Retinal pigment epithelial cell (primary cell): ENCODE measurements at regions not wholly inside any gene's neighbourhood (a gene's known extent, or its start where the extent isn't known, plus 50 kb on each side); places are given as distances from the start of the nearest gene placed in this dataset.

Source experiments
- DNase-seq: peaks from one replicate; pipeline ENCODE4 v3.0.0-alpha.2; 2010; ENCODE audit warnings: low read depth
- H3K4me3 ChIP-seq: 2 replicates; pipeline ENCODE4 v1.5.1; 2011; ENCODE audit warnings: mild to moderate bottlenecking, low read length, control low read depth, moderate library complexity
- TF ChIP-seq, protein P1 (sequence below): conservative IDR thresholded peaks from 2 replicates; pipeline ENCODE4 v1.5.1; 2011; ENCODE audit warnings: low read depth, low read length, control low read depth, inconsistent platforms

DNA sequence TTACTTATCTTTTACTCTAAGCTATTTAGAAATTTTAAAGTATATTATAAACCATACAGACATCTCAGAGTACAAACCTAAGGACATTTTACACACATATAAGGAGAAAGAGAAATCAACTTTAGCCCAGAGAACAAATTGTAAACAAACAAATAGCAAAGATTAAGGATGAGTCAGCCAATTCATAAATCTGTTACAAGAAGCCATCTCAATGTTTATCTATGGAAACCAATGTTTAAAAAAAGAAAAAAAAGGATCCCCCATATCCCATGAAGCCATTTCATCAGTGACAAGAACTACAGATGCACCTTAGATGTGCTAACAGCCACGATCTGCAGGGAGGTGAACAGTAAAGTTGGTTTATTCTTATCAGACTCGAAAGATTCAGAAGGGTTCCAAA is 437.1 kb downstream of the SHQ1 start:
- H3K4me3 ChIP-seq = no peak overlapping the region
- DNase-seq = no peak
- TF ChIP-seq, protein P1, sequence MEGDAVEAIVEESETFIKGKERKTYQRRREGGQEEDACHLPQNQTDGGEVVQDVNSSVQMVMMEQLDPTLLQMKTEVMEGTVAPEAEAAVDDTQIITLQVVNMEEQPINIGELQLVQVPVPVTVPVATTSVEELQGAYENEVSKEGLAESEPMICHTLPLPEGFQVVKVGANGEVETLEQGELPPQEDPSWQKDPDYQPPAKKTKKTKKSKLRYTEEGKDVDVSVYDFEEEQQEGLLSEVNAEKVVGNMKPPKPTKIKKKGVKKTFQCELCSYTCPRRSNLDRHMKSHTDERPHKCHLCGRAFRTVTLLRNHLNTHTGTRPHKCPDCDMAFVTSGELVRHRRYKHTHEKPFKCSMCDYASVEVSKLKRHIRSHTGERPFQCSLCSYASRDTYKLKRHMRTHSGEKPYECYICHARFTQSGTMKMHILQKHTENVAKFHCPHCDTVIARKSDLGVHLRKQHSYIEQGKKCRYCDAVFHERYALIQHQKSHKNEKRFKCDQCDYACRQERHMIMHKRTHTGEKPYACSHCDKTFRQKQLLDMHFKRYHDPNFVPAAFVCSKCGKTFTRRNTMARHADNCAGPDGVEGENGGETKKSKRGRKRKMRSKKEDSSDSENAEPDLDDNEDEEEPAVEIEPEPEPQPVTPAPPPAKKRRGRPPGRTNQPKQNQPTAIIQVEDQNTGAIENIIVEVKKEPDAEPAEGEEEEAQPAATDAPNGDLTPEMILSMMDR = no peak

DNA sequence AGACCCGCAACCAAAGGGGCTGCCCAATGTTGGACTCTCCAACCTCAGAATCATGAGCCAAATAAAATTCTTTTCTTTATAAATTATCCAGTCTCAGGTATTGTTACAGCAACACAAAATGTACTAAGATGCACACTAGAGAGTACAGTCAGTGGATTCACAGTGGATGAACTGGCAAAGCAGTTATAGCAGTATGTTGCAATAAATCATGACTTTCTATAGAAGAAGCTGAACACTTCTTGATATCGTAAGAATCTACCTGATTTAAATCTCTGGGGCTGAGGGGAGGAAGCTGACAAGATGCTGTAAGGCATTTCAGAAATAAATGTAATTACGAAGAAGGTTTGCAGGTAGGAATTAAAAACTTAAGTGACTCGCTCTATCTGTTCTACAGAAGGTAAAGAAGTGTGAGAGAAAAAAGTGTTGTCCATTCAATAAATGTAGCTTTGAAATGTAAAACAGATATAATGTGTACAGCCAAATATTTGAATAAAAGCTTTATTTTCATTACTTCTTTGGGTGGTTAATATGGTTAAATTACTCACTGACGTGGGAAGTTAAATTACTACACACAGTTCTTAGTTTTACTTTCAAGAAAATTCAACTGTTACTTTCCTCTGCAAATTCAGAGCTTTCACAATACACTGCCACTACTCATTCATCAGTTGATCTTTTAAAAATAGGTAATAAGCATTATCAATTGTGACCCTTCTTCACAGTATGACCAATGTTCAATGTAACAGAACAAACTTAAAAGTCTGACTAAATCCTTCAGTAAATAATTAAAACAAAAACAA is 439.1 kb downstream of the SHQ1 start:
- TF ChIP-seq, protein P1 = no peak
- DNase-seq = no peak
- no peak overlapping the region for H3K4me3 ChIP-seq

DNA sequence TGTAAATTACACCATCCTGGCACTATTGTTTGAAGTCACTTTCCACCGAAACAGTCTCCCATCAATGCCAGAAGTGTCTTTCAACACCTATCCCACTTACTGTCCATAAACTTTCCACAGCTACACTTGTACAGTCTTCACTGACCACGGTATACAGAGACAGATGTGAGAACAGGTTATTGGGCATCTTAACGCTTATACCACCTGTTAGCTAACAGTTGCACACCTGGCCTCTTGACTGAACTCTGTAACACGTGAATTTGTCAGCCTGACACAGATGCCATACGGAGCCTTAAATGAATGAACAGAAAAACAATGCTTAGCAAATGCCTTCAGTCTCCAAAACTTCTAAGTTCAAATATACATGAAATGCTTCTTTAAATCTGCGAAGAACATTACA is 440.5 kb downstream of the SHQ1 start:
- TF ChIP-seq, protein P1 = no peak
- no peak overlapping the region for H3K4me3 ChIP-seq
- DNase-seq = no peak

DNA sequence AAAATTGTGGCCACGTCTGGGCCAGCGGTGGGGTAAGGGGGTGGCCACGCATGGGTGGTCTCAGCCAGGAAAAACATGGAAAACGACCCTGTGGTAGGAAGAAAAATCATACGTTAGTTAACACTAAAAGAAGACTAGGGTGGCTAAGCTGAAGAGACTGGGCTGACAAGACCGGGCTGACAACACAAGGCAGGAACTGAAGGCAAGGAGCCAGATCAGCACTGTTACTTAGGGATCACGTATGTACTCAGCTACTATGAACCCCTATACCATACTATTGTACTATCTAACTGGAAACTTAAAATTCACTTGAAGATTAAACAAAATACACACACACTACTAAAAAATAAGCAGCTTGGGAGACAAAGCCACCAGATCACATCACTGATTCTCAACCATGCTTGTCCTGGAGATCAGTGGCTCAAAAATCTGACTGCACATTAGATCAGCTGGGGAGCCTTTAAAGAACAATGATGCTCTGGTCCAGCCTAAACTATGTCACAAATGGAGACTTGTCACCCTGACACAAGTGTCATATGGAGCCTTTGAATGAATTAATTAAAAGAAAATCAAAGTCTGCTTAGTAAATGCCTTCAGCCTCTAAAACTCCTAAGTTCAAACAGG is 442.2 kb downstream of the SHQ1 start:
- TF ChIP-seq, protein P1 = no peak
- no peak overlapping the region for H3K4me3 ChIP-seq
- DNase-seq = no peak

DNA sequence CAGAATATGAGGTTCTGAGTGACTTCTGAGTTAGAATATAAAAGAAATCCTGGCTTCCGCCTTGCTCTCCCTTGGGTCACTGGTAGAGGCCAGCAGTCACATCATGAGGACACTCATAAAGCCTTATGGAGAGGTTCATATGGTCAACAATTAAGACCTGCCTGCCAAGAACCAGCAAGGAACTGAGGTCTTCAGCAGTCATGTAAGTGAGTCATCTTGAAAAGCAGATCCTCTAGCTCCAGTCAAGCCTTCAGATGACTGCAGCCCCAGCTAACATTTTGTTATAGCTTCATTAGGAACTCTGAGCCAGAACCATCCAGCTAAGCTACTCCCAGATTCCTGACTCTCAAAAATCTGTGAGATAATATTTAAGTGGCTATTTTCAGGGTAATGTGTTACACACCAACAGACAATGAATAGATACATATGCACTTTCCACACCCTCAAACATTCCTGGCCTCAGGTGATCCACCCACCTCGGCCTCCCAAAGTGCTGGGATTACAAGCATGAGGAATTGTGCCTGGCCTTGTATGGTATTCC is 447.2 kb downstream of the SHQ1 start:
- DNase-seq = no peak
- TF ChIP-seq, protein P1 = no peak
- H3K4me3 ChIP-seq = no peak overlapping the region

DNA sequence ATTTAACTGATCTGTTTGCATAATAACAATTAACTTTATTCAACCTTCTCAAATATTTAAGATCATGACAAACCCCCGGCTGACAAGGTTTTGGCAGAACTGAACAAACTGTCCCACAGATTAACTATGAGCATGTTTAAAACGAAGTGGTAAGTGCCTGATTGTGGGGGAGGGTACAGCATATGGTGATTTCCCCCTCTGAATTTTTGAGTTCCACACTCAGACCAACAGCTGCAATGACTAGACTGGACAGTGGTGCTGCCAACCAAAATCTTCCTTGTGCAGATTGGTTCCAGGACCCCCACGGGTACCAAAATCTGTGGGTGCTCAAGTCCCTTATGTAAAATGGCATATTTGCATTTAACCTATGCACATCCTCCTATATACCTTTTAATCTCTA is 449.5 kb downstream of the SHQ1 start:
- H3K4me3 ChIP-seq = no peak overlapping the region
- DNase-seq = no peak
- TF ChIP-seq, protein P1 = no peak
